Gastrocnemius medialis (tissue), 4 donors: ENCODE measurements at regions not wholly inside any gene's neighbourhood (a gene's known extent, or its start where the extent isn't known, plus 50 kb on each side); places are given as distances from the start of the nearest gene placed in this dataset.

ENCODE experiments used
- CTCF ChIP-seq, 5 experiments: fragments of 450-650 bp in 3 of 5; fragments of 200-600 bp in 2 of 5; sonication (generic) in 2 of 5; IDR thresholded peaks in 4 of 5; conservative IDR thresholded peaks in 1 of 5; 1 replicate in 4 of 5; 2 replicates in 1 of 5; pipeline ENCODE4 v1.5.1; 2016 to 2019; ENCODE audit warnings: antibody characterized with exemption in 5 of 5, mild to moderate bottlenecking in 3 of 5, moderate library complexity in 3 of 5
- POLR2A ChIP-seq, 2 donors: fragments of 450-650 bp; IDR thresholded peaks; one replicate each; pipeline ENCODE4 v1.6.1; 2017; ENCODE audit warnings: antibody characterized with exemption in 2 of 2, mild to moderate bottlenecking in 2 of 2, moderate library complexity in 2 of 2

GRCh38 chr17:77827039-77827438, 131.5 kb upstream of the TNRC6C start:
- TF ChIP-seq CTCF (IDR thresholded peaks at IDR 0.05 in 4 of 5, conservative IDR thresholded peaks at IDR 0.05 in 1 of 5) (no peak), POLR2A (IDR thresholded peaks at IDR 0.05) (no peak)
